ENCODE measurements at regions not wholly inside any gene's neighbourhood (a gene's known extent, or its start where the extent isn't known, plus 50 kb on each side); places are given as distances from the start of the nearest gene placed in this dataset.

DNA sequence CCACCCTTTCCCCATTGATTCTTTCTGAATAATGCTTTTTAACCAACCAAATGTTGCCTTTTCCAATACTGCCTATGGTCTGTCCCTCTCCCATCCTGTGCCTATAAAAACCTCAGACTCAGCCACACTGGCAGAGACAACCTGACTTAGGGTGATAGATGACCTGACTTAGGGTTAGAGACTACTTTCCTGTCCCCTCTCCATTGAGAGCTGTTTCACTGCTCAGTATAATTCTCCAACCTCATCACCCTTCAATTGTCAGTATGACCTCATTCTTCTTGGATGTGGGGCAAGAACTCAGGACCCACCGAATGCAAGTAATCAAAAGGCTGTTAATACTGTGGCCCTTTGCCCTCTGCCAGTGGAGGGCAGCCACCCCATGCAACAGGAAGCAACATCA lies 182.3 kb upstream of the STK17B start:
- intact Hi-C loops (cut with DNase I), result no loop called here
- TF ChIP-seq POLR2AphosphoS5 (IDR thresholded peaks at IDR 0.05) (no peak), CTCF (IDR thresholded peaks at IDR 0.05) (no peak), POLR2A (IDR thresholded peaks at IDR 0.05) (no peak)
- Histone ChIP-seq H3K36me3 (no peaks in the 10 kb centered on the region), H3K4me3 (no peak overlapping the region), H3K27me3 (replicated peaks; ENCODE audit: insufficient read depth) (no peaks in the 10 kb centered on the region), H3K9me3 (no peaks in the 10 kb centered on the region), H3K27ac (no peak overlapping the region), H3K4me1 (replicated peaks) (no peaks in the 10 kb centered on the region)
- WGBS, result 91% methylated on average over 1 of the region's 1 CpG
- no peak for DNase-seq (ENCODE audit: low spot score)

- WGBS, result 98% methylated on average over 3 of the region's 4 CpGs
- no peaks in the 10 kb centered on the region for H3K27me3 ChIP-seq (replicated peaks; ENCODE audit: insufficient read depth)
- H3K36me3 ChIP-seq, result no peaks in the 10 kb centered on the region
- no peaks in the 10 kb centered on the region for H3K4me1 ChIP-seq (replicated peaks)
- H3K4me3 ChIP-seq, result no peak overlapping the region
- H3K9me3 ChIP-seq, result no peaks in the 10 kb centered on the region
- intact Hi-C loops (cut with DNase I), result no loop called here
- no peak overlapping the region for H3K27ac ChIP-seq
- no peak for TF ChIP-seq POLR2A (IDR thresholded peaks at IDR 0.05)
- TF ChIP-seq POLR2AphosphoS5 (IDR thresholded peaks at IDR 0.05), result no peak
- no peak for TF ChIP-seq CTCF (IDR thresholded peaks at IDR 0.05)
- no peak for DNase-seq (ENCODE audit: low spot score)
Observed at GRCh38 chr2:196354186-196354585, 182.8 kb upstream of the STK17B start.

DNA sequence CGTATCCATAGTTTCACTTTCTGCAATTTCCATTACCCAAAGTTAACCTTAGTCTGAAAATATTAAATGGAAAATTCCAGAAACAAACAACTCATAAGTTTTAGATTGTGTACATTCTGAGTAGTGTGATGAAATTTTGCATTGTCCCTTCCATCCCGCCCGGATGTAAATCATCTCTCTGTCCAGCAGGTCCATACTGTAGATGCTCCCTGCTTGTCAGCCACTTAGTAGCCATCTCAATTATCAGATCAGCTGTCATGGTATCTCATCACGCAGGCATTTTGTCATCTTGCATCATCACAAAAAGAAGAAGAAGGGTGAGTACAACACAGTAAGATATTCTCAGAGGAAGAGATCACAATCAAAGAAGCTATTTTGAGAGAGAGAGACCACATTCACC lies 185.0 kb upstream of the STK17B start:
- H3K27me3 ChIP-seq (replicated peaks; ENCODE audit: insufficient read depth), result no peaks in the 10 kb centered on the region
- no peak overlapping the region for H3K27ac ChIP-seq

DNA sequence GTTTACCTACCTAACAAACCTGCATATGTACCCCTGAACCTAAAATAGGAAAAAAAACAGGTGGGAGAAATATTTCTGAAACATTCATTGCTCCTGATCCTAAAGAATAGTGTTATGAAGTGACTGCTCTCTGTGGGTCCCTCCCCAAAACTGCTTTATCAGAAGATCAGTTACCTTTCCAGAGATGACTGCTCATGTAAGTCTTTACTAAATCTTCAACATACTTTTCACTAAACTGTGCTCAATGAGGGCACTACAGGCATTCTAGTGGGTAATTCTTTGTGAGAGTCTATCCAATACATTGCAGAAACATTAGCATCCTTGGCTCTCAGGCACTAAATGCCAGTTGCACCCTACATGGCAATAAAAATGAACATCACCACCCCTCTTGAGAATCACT lies 189.3 kb upstream of the STK17B start:
- intact Hi-C loops (cut with DNase I), result no loop called here
- DNase-seq (ENCODE audit: low spot score), result no peak
- TF ChIP-seq POLR2AphosphoS5 (IDR thresholded peaks at IDR 0.05) (no peak), CTCF (IDR thresholded peaks at IDR 0.05) (no peak), POLR2A (IDR thresholded peaks at IDR 0.05) (no peak)
- no peaks in the 10 kb centered on the region for H3K27me3 ChIP-seq (replicated peaks; ENCODE audit: insufficient read depth)
- no peak overlapping the region for H3K4me3 ChIP-seq
- H3K27ac ChIP-seq, result no peak overlapping the region
- H3K9me3 ChIP-seq, result no peaks in the 10 kb centered on the region
- H3K36me3 ChIP-seq, result no peaks in the 10 kb centered on the region
- no peaks in the 10 kb centered on the region for H3K4me1 ChIP-seq (replicated peaks)

More for the DNA sequence above, 185.0 kb upstream of the STK17B start:
- no peaks in the 10 kb centered on the region for H3K36me3 ChIP-seq
- TF ChIP-seq POLR2A (IDR thresholded peaks at IDR 0.05) (no peak), CTCF (IDR thresholded peaks at IDR 0.05) (no peak), POLR2AphosphoS5 (IDR thresholded peaks at IDR 0.05) (no peak)
- intact Hi-C loops (cut with DNase I), result no loop called here
- H3K9me3 ChIP-seq, result no peaks in the 10 kb centered on the region
- 82% methylated on average over 4 of the region's 4 CpGs for WGBS
- H3K4me1 ChIP-seq (replicated peaks), result no peaks in the 10 kb centered on the region
- DNase-seq (ENCODE audit: low spot score), result no peak
- no peak overlapping the region for H3K4me3 ChIP-seq

DNA sequence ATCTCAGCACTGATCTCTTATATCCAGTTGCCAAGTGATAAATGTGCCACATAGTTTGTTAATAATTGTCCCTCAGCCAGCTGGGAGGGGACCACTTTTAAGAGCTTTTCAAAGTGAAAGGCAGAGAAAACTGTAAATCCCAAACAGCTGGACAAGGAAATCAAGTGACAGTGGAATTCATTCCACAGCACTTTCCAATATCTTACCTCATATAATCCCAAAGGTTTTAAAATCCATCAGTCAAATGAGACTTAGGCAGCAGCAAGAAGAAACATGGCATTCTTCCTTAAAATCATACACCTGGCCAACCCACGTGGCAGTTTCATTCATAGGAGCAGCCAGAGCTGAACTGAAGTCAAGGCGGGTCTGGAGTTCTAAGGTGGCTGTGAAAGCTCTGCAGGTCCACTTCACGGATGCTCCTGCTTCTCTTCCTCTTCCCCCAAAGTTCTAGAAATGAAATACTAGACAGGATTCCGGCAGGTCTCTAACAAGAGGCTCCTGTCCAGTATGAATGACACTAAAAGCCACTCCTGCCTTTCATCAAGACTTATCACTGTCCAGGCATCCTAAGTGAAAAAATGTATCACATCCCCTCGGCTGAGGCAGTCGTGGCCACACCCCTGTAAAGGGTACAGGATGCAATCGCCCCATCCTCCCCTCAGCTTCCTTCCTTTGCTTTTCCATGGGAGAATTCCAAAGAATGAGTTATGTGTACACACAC lies 190.4 kb upstream of the STK17B start:
- WGBS, result 24% methylated on average over 7 of the region's 7 CpGs
- Histone ChIP-seq H3K27me3 (replicated peaks; ENCODE audit: insufficient read depth) (no peaks in the 10 kb centered on the region), H3K9me3 (no peaks in the 10 kb centered on the region), H3K36me3 (no peaks in the 10 kb centered on the region), H3K4me3 (no peak overlapping the region), H3K27ac (no peak overlapping the region), H3K4me1 (replicated peaks) (no peaks in the 10 kb centered on the region)
- intact Hi-C loops (cut with DNase I), result no loop called here
- DNase-seq (ENCODE audit: low spot score), result no peak
- TF ChIP-seq CTCF (IDR thresholded peaks at IDR 0.05), result no peak
- no peak for TF ChIP-seq POLR2A (IDR thresholded peaks at IDR 0.05)
- no peak for TF ChIP-seq POLR2AphosphoS5 (IDR thresholded peaks at IDR 0.05)
